Right lobe of liver (tissue), 6 donors: ENCODE measurements at regions not wholly inside any gene's neighbourhood (a gene's known extent, or its start where the extent isn't known, plus 50 kb on each side); places are given as distances from the start of the nearest gene placed in this dataset.
A peak's percentile ranks its signal among the peaks of the same experiment; 100 is the strongest.

ENCODE experiments used
- ATAC-seq, 4 donors: fragments of 200-7000 bp; cut with Tn5 transposase; one replicate each; pipeline ENCODE4 v1.9.1; 2020; ENCODE audit warnings: mild to moderate bottlenecking in 4 of 4, moderate library complexity in 4 of 4
- DNase-seq, 3 donors: peaks; one replicate each; pipeline ENCODE4 v3.0.0-alpha.2; 2020
- H3K27ac ChIP-seq, 3 donors: fragments of 200-600 bp; one replicate each; pipeline ENCODE4 v1.8.0; 2022
- H3K27me3 ChIP-seq, 2 donors: fragments of 200-600 bp; one replicate each; pipeline ENCODE4 v1.8.0; 2022
- H3K36me3 ChIP-seq, 4 donors: fragments of 200-600 bp; sonication (generic) in 1 of 4; one replicate each; pipeline versions ENCODE4 v1.5.1 to v1.8.0; 2017 to 2022; ENCODE audit warnings: control low read depth in 1 of 4
- H3K4me1 ChIP-seq, 4 donors: fragments of 200-600 bp; sonication (generic) in 1 of 4; one replicate each; pipeline versions ENCODE4 v1.5.1 to v1.8.0; 2017 to 2022; ENCODE audit warnings: control low read depth in 1 of 4
- H3K4me3 ChIP-seq, 3 donors: fragments of 200-600 bp; one replicate each; pipeline ENCODE4 v1.8.0; 2022
- H3K9me3 ChIP-seq, 4 donors: fragments of 200-600 bp; sonication (generic) in 1 of 4; one replicate each; pipeline versions ENCODE4 v1.5.1 to v1.8.0; 2017 to 2022; ENCODE audit warnings: control low read depth in 1 of 4
- CTCF ChIP-seq, 4 donors: fragments of 200-600 bp in 3 of 4; fragments of 450-650 bp in 1 of 4; IDR thresholded peaks; one replicate each; pipeline versions ENCODE4 v1.5.1 to v1.8.0; 2016 to 2022; ENCODE audit warnings: antibody characterized with exemption in 4 of 4, mild to moderate bottlenecking in 2 of 4
- POLR2A ChIP-seq: fragments of 450-650 bp; IDR thresholded peaks from one replicate; pipeline ENCODE4 v1.6.1; 2017; ENCODE audit warnings: antibody characterized with exemption, mild to moderate bottlenecking
- whole genome bisulfite sequencing: methylation state at CpG from one replicate; pipeline ENCODE4 v1.1.6; 2018; ENCODE audit warnings: low coverage, low lambda C conversion rate; ENCODE audit not compliant: insufficient coverage; ENCODE audit errors: missing lambda C conversion rate; 5-methylcytosine and 5-hydroxymethylcytosine counted together
- intact Hi-C, 2 donors: fragments of 100-400 bp; cut with DNase I; formaldehyde crosslinking; loops; one replicate each; pipeline versions ENCODE4 v1.11.2 to v1.14.1; 2022
- donor health status: DM: no; HTN: yes; CAD: no.
- donor health status: DM: no; HTN: no; CAD: no.
- donor health status: DM: no; HTN: no; CAD: no.
- donor health status: DM: no; HTN: yes; CAD: no.
- donor health status: DM: no; HTN: yes; CAD: no.

- no peak overlapping the region for H3K27ac ChIP-seq
- peak in 1 of 3 donors; percentile 38 for DNase-seq
- WGBS, result 38% methylated on average over 4 of the region's 7 CpGs
- no peaks in the 10 kb centered on the region for H3K36me3 ChIP-seq
- H3K27me3 ChIP-seq, result no peaks in the 10 kb centered on the region
- H3K4me3 ChIP-seq, result no peak overlapping the region
- intact Hi-C loops, result no loop called here
- no peaks in the 10 kb centered on the region for H3K4me1 ChIP-seq
- H3K9me3 ChIP-seq, result no peaks in the 10 kb centered on the region
- ATAC-seq, result no peak
- TF ChIP-seq POLR2A, result no peak
- no peak for TF ChIP-seq CTCF (IDR thresholded peaks at IDR 0.05)
Observed at GRCh38 chr17:79666111-79666510, 55.3 kb upstream of the RBFOX3 start.

- intact Hi-C loops, result no loop called here
- Histone ChIP-seq H3K9me3 (no peaks in the 10 kb centered on the region), H3K27ac (no peak overlapping the region), H3K4me3 (no peak overlapping the region), H3K27me3 (no peaks in the 10 kb centered on the region), H3K4me1 (no peaks in the 10 kb centered on the region), H3K36me3 (no peaks in the 10 kb centered on the region)
- 9% methylated on average over 21 of the region's 22 CpGs for WGBS
- no peak for TF ChIP-seq POLR2A
- ATAC-seq (peak; percentile 63 to 96 (median 86)), DNase-seq (peak; percentile 55 to 90 (median 88))
Observed at GRCh38 chr17:79664930-79665737, 54.3 kb upstream of the RBFOX3 start.

- H3K9me3 ChIP-seq, result no peaks in the 10 kb centered on the region
- TF ChIP-seq POLR2A, result no peak
- TF ChIP-seq CTCF (IDR thresholded peaks at IDR 0.05), result no peak
- H3K4me1 ChIP-seq, result no peaks in the 10 kb centered on the region
- ATAC-seq (no peak), DNase-seq (peak in 1 of 3 donors; percentile 8)
- H3K27ac ChIP-seq, result no peak overlapping the region
- no peaks in the 10 kb centered on the region for H3K36me3 ChIP-seq
- intact Hi-C loops, result no loop called here
- no peak overlapping the region for H3K4me3 ChIP-seq
- no peaks in the 10 kb centered on the region for H3K27me3 ChIP-seq
Observed at GRCh38 chr17:79661292-79662041, 50.6 kb upstream of the RBFOX3 start.
